A549 (cell line): ENCODE measurements at regions not wholly inside any gene's neighbourhood (a gene's known extent, or its start where the extent isn't known, plus 50 kb on each side); places are given as distances from the start of the nearest gene placed in this dataset.

ENCODE experiments used
- KDM5A ChIP-seq: fragments of 200-600 bp; sonication (generic); IDR thresholded peaks from 2 replicates; pipeline ENCODE4 v1.6.1; 2016; ENCODE audit warnings: antibody characterized with exemption, mild to moderate bottlenecking
- POLR2A ChIP-seq: IDR thresholded peaks from 2 replicates; pipeline ENCODE4 v1.6.1; 2012; ENCODE audit warnings: mild to moderate bottlenecking, low read length
- RNF2 ChIP-seq: fragments of 200-600 bp; sonication (generic); IDR thresholded peaks from 2 replicates; pipeline ENCODE4 v1.6.1; 2016; ENCODE audit warnings: low read depth, mild to moderate bottlenecking, antibody characterized with exemption, moderate library complexity, borderline replicate concordance
- TF ChIP-seq, protein P1 (sequence below): fragments of 250-450 bp; sonication (Bioruptor Pico); IDR thresholded peaks from 2 replicates; pipeline ENCODE4 v1.5.0; 2021; ENCODE audit warnings: mild to moderate bottlenecking, moderate library complexity, borderline replicate concordance
- TF ChIP-seq, protein P2 (sequence below): fragments of >200 bp; sonication (Bioruptor Twin); formaldehyde crosslinking; IDR thresholded peaks from 3 replicates; pipeline ENCODE4 v1.5.1; 2016

DNA sequence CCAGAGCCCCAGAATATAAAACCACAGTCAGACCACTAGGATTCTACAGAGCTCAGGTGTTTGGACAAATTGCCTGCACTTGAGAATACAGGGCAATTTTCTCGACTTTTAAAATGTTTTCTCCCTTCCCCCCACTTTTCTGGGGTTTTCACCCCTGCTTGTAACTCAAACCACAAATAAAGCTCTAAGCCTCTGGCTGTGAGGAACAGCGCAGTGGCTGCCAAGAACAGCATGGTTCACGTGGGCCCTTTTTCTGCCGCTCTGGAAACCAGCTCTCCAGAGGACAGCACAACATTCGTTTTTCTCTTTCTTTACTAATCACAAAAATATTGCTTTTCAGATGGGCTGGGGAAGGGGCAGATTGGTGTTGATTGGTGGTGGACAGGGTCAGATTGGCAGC is 102.2 kb upstream of the JUN start:
- no peak for TF ChIP-seq KDM5A
- TF ChIP-seq, protein P1, sequence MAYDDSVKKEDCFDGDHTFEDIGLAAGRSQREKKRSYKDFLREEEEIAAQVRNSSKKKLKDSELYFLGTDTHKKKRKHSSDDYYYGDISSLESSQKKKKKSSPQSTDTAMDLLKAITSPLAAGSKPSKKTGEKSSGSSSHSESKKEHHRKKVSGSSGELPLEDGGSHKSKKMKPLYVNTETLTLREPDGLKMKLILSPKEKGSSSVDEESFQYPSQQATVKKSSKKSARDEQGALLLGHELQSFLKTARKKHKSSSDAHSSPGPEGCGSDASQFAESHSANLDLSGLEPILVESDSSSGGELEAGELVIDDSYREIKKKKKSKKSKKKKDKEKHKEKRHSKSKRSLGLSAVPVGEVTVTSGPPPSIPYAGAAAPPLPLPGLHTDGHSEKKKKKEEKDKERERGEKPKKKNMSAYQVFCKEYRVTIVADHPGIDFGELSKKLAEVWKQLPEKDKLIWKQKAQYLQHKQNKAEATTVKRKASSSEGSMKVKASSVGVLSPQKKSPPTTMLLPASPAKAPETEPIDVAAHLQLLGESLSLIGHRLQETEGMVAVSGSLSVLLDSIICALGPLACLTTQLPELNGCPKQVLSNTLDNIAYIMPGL (CRISPR knock-in tag), result no peak
- TF ChIP-seq, protein P2, sequence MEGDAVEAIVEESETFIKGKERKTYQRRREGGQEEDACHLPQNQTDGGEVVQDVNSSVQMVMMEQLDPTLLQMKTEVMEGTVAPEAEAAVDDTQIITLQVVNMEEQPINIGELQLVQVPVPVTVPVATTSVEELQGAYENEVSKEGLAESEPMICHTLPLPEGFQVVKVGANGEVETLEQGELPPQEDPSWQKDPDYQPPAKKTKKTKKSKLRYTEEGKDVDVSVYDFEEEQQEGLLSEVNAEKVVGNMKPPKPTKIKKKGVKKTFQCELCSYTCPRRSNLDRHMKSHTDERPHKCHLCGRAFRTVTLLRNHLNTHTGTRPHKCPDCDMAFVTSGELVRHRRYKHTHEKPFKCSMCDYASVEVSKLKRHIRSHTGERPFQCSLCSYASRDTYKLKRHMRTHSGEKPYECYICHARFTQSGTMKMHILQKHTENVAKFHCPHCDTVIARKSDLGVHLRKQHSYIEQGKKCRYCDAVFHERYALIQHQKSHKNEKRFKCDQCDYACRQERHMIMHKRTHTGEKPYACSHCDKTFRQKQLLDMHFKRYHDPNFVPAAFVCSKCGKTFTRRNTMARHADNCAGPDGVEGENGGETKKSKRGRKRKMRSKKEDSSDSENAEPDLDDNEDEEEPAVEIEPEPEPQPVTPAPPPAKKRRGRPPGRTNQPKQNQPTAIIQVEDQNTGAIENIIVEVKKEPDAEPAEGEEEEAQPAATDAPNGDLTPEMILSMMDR, result no peak
- no peak for TF ChIP-seq RNF2
- no peak for TF ChIP-seq POLR2A
